Ascending aorta (tissue), 2 donors: ENCODE measurements at regions not wholly inside any gene's neighbourhood (a gene's known extent, or its start where the extent isn't known, plus 50 kb on each side); places are given as distances from the start of the nearest gene placed in this dataset.
"Not testable (repeated sequence)": the region's sequence is repeated elsewhere in the genome, so short reads cannot be mapped to it uniquely, and the experiment has no call there.

Source experiments
- DNase-seq, 2 donors: peaks; one replicate each; pipeline ENCODE4 v3.0.0-alpha.2; 2019; ENCODE audit warnings: low spot score in 2 of 2
- H3K27ac ChIP-seq, 2 donors: fragments of 200-600 bp; sonication (generic); one replicate each; pipeline ENCODE4 v1.5.1; 2016 to 2017; ENCODE audit warnings: mild to moderate bottlenecking in 1 of 2
- H3K27me3 ChIP-seq: fragments of 200-600 bp; sonication (generic); one replicate; pipeline ENCODE4 v1.5.1; 2017
- H3K36me3 ChIP-seq, 2 donors: fragments of 200-600 bp; sonication (generic); one replicate each; pipeline ENCODE4 v1.5.1; 2016
- H3K4me1 ChIP-seq, 2 donors: fragments of 200-600 bp; sonication (generic); one replicate each; pipeline ENCODE4 v1.5.1; 2016 to 2017; ENCODE audit warnings: mild to moderate bottlenecking in 1 of 2
- H3K4me3 ChIP-seq, 2 donors: fragments of 200-600 bp; sonication (generic); one replicate each; pipeline ENCODE4 v1.5.1; 2016 to 2017; ENCODE audit warnings: mild to moderate bottlenecking in 1 of 2
- H3K9me3 ChIP-seq, 2 donors: fragments of 200-600 bp; sonication (generic); one replicate each; pipeline ENCODE4 v1.5.1; 2016
- CTCF ChIP-seq, 3 experiments: fragments of 200-600 bp in 2 of 3; fragments of 450-650 bp in 1 of 3; sonication (generic) in 2 of 3; IDR thresholded peaks; one replicate each; pipeline ENCODE4 v1.5.1; 2016 to 2019; ENCODE audit warnings: antibody characterized with exemption in 3 of 3, mild to moderate bottlenecking in 1 of 3, moderate library complexity in 1 of 3
- intact Hi-C: fragments of 100-400 bp; cut with DNase I; formaldehyde crosslinking; loops from one replicate; pipeline ENCODE4 v1.15.1; 2023

- no peaks in the 10 kb centered on the region for H3K36me3 ChIP-seq
- no peaks in the 10 kb centered on the region for H3K4me1 ChIP-seq
- H3K27ac ChIP-seq = no peak overlapping the region
- no peaks in the 10 kb centered on the region for H3K27me3 ChIP-seq
- no peaks in the 10 kb centered on the region for H3K9me3 ChIP-seq
- no peak for TF ChIP-seq CTCF (IDR thresholded peaks at IDR 0.05)
- DNase-seq = no peak
- intact Hi-C loops = no loop called here
- no peak overlapping the region for H3K4me3 ChIP-seq
These were observed 731.5 kb downstream of the SLITRK1 start for GRCh38 chr13:83150616-83151307.

GRCh38 chr13:83136660-83137059 lies 745.6 kb downstream of the SLITRK1 start:
- Histone ChIP-seq H3K36me3 (no peaks in the 10 kb centered on the region), H3K4me1 (no peaks in the 10 kb centered on the region), H3K4me3 (no peak overlapping the region), H3K27me3 (no peaks in the 10 kb centered on the region), H3K27ac (no peak overlapping the region), H3K9me3 (no peaks in the 10 kb centered on the region)
- intact Hi-C loops = no loop called here
- no peak for TF ChIP-seq CTCF (IDR thresholded peaks at IDR 0.05)
- DNase-seq = no peak

- Histone ChIP-seq H3K36me3 (no peaks in the 10 kb centered on the region), H3K27me3 (no peaks in the 10 kb centered on the region), H3K9me3 (no peaks in the 10 kb centered on the region), H3K4me1 (no peaks in the 10 kb centered on the region), H3K27ac (no peak overlapping the region), H3K4me3 (no peak overlapping the region)
- no peak for DNase-seq
- no peak for TF ChIP-seq CTCF (IDR thresholded peaks at IDR 0.05)
- intact Hi-C loops = no loop called here
These were observed 756.5 kb downstream of the SLITRK1 start for GRCh38 chr13:83125791-83126190.

GRCh38 chr13:83121896-83122295 lies 760.4 kb downstream of the SLITRK1 start:
- Histone ChIP-seq H3K36me3 (no peaks in the 10 kb centered on the region), H3K27ac (no peak overlapping the region), H3K27me3 (no peaks in the 10 kb centered on the region), H3K4me1 (no peaks in the 10 kb centered on the region), H3K9me3 (no peaks in the 10 kb centered on the region), H3K4me3 (no peak overlapping the region)
- intact Hi-C loops = no loop called here
- no peak for TF ChIP-seq CTCF (IDR thresholded peaks at IDR 0.05)
- no peak for DNase-seq

GRCh38 chr13:83117046-83117445 lies 765.2 kb downstream of the SLITRK1 start:
- Histone ChIP-seq H3K36me3 (no peaks in the 10 kb centered on the region), H3K4me3 (no peak overlapping the region), H3K27me3 (no peaks in the 10 kb centered on the region), H3K4me1 (no peaks in the 10 kb centered on the region), H3K27ac (no peak overlapping the region), H3K9me3 (no peaks in the 10 kb centered on the region)
- TF ChIP-seq CTCF (IDR thresholded peaks at IDR 0.05) = no peak
- DNase-seq = no peak
- intact Hi-C loops = no loop called here

- intact Hi-C loops, H3K4me3 ChIP-seq, DNase-seq, H3K27me3 ChIP-seq, H3K9me3 ChIP-seq, H3K27ac ChIP-seq, H3K36me3 ChIP-seq, H3K4me1 ChIP-seq: not testable (repeated sequence)
These were observed 780.6 kb downstream of the SLITRK1 start for GRCh38 chr13:83101574-83102247.
